ENCODE measurements at regions not wholly inside any gene's neighbourhood (a gene's known extent, or its start where the extent isn't known, plus 50 kb on each side); places are given as distances from the start of the nearest gene placed in this dataset.

- TF ChIP-seq CTCF (IDR thresholded peaks at IDR 0.05) (no peak), ZFX (IDR thresholded peaks at IDR 0.05; ENCODE audit: borderline replicate concordance) (no peak)
Observed at GRCh38 chr2:16464641-16465040, 201.0 kb downstream of the CYRIA start.

Data from 22Rv1 (cell line).